ENCODE measurements at regions not wholly inside any gene's neighbourhood (a gene's known extent, or its start where the extent isn't known, plus 50 kb on each side); places are given as distances from the start of the nearest gene placed in this dataset.

GRCh38 chr5:77146896-77147295, 59.8 kb upstream of the ZBED3 start:
- no peak for TF ChIP-seq CTCF (IDR thresholded peaks at IDR 0.05)
- TF ChIP-seq POLR2A (IDR thresholded peaks at IDR 0.05): no peak

Measured in testis (tissue), 2 donors.